ENCODE measurements at regions not wholly inside any gene's neighbourhood (a gene's known extent, or its start where the extent isn't known, plus 50 kb on each side); places are given as distances from the start of the nearest gene placed in this dataset.

DNA sequence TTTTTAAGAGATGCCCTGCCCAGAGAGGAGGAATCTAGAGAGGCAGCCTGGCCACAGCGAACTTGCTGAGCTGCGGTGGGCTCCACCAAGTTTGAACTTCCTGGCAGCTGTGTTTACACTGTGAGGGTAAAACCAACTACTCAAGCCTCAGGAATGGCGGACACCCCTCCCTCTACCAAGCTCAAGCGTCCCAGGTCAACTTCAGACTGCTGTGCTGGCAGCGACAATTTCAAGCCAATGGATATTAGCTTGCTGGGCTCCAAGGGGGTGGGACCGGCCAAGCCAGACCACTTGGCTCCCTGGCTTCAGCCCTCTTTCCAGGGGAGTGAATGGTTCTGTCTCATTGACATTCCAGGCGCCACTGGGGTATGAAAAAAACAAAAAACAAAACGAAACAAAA, 289.4 kb downstream of the KCNS3 start:
- H3K79me1 ChIP-seq (ENCODE audit: low read depth, low read length), result no peaks in the 10 kb centered on the region
- TF ChIP-seq KDM4A (IDR thresholded peaks at IDR 0.05; ENCODE audit: low read depth, low read length, severe bottlenecking) (no peak), ASH2L (IDR thresholded peaks at IDR 0.05; ENCODE audit: low read length) (no peak), JUN (IDR thresholded peaks at IDR 0.05; ENCODE audit: low read depth, low read length) (no peak), BACH1 (IDR thresholded peaks at IDR 0.05; ENCODE audit: low read length) (no peak), GTF2F1 (IDR thresholded peaks at IDR 0.05; ENCODE audit: borderline replicate concordance, low read depth, low read length) (no peak), POU5F1 (IDR thresholded peaks at IDR 0.05; ENCODE audit: low read depth, low read length) (no peak), RFX5 (IDR thresholded peaks at IDR 0.05; ENCODE audit: borderline replicate concordance, low read depth, low read length) (no peak)
- TF ChIP-seq, protein P1, sequence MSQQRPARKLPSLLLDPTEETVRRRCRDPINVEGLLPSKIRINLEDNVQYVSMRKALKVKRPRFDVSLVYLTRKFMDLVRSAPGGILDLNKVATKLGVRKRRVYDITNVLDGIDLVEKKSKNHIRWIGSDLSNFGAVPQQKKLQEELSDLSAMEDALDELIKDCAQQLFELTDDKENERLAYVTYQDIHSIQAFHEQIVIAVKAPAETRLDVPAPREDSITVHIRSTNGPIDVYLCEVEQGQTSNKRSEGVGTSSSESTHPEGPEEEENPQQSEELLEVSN (IDR thresholded peaks at IDR 0.05), result no peak
- no peaks in the 10 kb centered on the region for H3K27me3 ChIP-seq (replicated peaks in 1 of 4; ENCODE audit: control insufficient read depth in 3 of 4, extremely low read depth in 1 of 4, insufficient read depth in 3 of 4, low read length in 3 of 4)
- H2BK120ac ChIP-seq (replicated peaks; ENCODE audit: low read depth, low read length), result no peak overlapping the region
- H3K9me3 ChIP-seq (ENCODE audit: insufficient read depth in 2 of 2, low read depth in 1 of 2, low read length in 1 of 2), result no peaks in the 10 kb centered on the region
- H3K4me3 ChIP-seq (ENCODE audit: extremely low read depth in 1 of 4, insufficient read depth in 2 of 4, low read depth in 3 of 4, low read length in 4 of 4), result no peak overlapping the region
- no peak overlapping the region for H3K27ac ChIP-seq (ENCODE audit: low read depth, low read length)
- no peaks in the 10 kb centered on the region for H3K79me2 ChIP-seq (ENCODE audit: control insufficient read depth in 1 of 2, insufficient read depth in 2 of 2, low read length in 2 of 2)
- no peak overlapping the region for H3K23ac ChIP-seq (ENCODE audit: insufficient read length)
- POLR2A ChIA-PET (ENCODE audit: partially characterized antibody), result no interaction called here
- no peak overlapping the region for H3K14ac ChIP-seq (ENCODE audit: insufficient read length)
- no peak overlapping the region for H2BK20ac ChIP-seq (ENCODE audit: low read length)
- no peak overlapping the region for H3K18ac ChIP-seq (ENCODE audit: extremely low read depth, low read length)
- WGBS, 2 experiments (ENCODE audit: extremely low coverage in 1 of 2, insufficient coverage in 1 of 2, insufficient read length in 1 of 2, insufficient replicate concordance in 2 of 2, low coverage in 1 of 2, low lambda C conversion rate in 2 of 2, missing lambda C conversion rate in 1 of 2), result 83% methylated on average over 8 of the region's 8 CpGs; no CpG with 5 or more reads in 1 of the 2 experiments
- CTCF ChIA-PET (ENCODE audit: partially characterized antibody), result interaction anchor here (0.9 to 1.3 kb wide), 4 partner anchors 13 to 21 kb away, joined by 3 to 5 read pairs (median 4); no protein-coding TSS in a partner anchor
- no peaks in the 10 kb centered on the region for H3K36me3 ChIP-seq (ENCODE audit: control insufficient read depth in 2 of 4, insufficient read depth in 4 of 4, low read length in 3 of 4)
- no peak overlapping the region for H2AFZ ChIP-seq (ENCODE audit: low read length)
- no peak overlapping the region for H3K4ac ChIP-seq (replicated peaks; ENCODE audit: insufficient read length, low read depth, low read length)
- no peak for DNase-seq (ENCODE audit: low read depth in 1 of 2, low spot score in 2 of 2)
- H3K56ac ChIP-seq (replicated peaks; ENCODE audit: insufficient read length, low read depth, low read length), result no peak overlapping the region
- no peak overlapping the region for H2BK15ac ChIP-seq (ENCODE audit: low read length)
- H3K9ac ChIP-seq (replicated peaks in 1 of 4; ENCODE audit: extremely low read depth in 1 of 4, low read depth in 3 of 4, low read length in 3 of 4), result no peak overlapping the region
- no peak overlapping the region for H2BK5ac ChIP-seq (ENCODE audit: low read depth, low read length)
- no peak overlapping the region for H3K4me2 ChIP-seq (ENCODE audit: insufficient read depth in 1 of 2, low read depth in 2 of 2, low read length in 2 of 2)
- no peak overlapping the region for H4K8ac ChIP-seq (ENCODE audit: extremely low read depth, insufficient read depth, low read length)
- no peak for FAIRE-seq
- no peak overlapping the region for H4K91ac ChIP-seq (replicated peaks; ENCODE audit: insufficient read length, low read length)
- no peak overlapping the region for H2BK12ac ChIP-seq (ENCODE audit: low read depth, low read length)
- no peaks in the 10 kb centered on the region for H3K23me2 ChIP-seq (ENCODE audit: low read depth, low read length)
- no peaks in the 10 kb centered on the region for H4K20me1 ChIP-seq (replicated peaks in 1 of 2; ENCODE audit: control insufficient read depth in 1 of 2, insufficient read depth in 2 of 2, low read length in 2 of 2)
- no peaks in the 10 kb centered on the region for H3K4me1 ChIP-seq (replicated peaks in 1 of 4; ENCODE audit: control insufficient read depth in 3 of 4, insufficient read depth in 4 of 4, low read length in 3 of 4)
- no peak overlapping the region for H4K5ac ChIP-seq (ENCODE audit: insufficient read length, low read depth, low read length)
- no peak overlapping the region for H2AK5ac ChIP-seq (ENCODE audit: low read depth, low read length)
